Forelimb muscle (tissue), 1 donor: ENCODE measurements at regions not wholly inside any gene's neighbourhood (a gene's known extent, or its start where the extent isn't known, plus 50 kb on each side); places are given as distances from the start of the nearest gene placed in this dataset.

Experiments
- DNase-seq: peaks from one replicate; pipeline ENCODE4 v3.0.0-alpha.2; 2013; ENCODE audit warnings: low read depth

DNA sequence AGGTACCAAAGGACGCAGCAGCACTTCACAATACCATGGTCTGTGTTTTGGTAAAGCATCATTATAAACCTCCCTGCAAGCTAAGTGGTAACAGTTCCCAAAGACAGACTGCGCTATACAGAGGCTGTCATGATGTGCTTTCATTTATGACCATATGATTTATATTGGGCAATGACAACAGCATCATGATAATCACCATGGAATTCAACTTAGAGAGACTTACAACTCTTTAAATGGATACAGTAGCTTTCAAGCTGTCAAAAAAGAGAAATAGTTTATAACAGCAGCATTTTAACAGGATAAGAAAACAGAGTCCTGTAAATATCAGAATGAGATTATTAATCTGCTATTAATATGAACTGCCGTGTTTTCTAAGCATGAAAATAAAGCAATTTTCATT lies 341.7 kb downstream of the GPR37 start:
- DNase-seq, result no peak

GRCh38 chr7:124422081-124422480 lies 343.5 kb downstream of the GPR37 start:
- no peak for DNase-seq

DNA sequence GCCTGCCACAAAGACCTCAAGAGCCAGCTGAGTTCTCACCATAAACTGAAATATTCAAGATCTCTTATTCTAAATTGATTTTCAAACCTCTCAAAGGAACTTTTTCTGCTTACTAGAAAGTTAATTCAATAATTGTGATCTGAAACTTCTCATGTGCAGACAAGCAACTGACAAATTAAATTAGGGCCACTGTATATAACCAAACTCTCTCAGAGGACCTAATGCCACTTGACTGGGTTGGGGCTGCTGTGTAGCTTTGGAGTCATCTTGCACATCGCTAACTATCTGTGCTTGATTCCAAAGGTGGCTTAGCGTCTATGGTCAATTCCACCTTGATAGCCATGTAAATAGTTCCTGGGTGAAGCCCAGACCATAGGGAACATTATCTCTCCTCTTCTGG lies 345.2 kb downstream of the GPR37 start:
- DNase-seq, result no peak

DNA sequence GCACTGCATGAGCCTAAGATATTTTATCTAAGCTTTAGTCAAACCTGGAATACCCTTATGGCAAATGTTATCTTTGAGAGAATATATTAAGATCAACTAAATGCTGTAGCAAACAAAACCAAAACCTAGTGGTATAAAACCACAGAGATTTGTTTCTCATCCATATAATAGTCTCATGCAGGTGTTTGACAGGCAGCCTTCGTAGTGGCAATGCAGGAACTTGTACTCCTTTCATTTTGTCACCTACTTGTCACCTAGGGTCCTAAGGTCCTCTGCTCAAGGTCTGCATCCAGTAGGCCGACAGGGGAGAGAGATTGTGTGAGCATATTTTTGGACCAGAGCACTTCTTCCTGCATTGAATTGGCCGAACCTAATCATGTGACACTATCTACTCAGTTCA lies 352.6 kb downstream of the GPR37 start:
- no peak for DNase-seq

DNA sequence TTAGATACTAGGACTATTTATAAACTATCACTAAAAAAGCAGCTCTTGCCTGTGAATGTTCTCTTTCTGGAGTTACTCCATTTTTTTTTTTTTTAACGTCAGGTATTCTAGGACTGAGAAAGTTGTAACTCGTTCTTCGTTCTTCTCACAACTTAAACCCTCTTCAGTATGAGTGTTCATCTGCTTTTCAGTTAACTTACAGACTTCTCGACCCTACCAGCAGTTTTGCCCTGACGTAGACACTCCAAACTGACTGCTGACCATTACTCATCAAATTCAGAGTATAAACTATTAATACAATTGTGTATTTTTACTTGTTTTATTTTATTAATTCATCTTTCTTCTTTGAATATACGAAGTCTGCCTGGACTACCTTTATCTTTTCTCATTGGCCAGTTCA lies 353.1 kb downstream of the GPR37 start:
- no peak for DNase-seq

DNA sequence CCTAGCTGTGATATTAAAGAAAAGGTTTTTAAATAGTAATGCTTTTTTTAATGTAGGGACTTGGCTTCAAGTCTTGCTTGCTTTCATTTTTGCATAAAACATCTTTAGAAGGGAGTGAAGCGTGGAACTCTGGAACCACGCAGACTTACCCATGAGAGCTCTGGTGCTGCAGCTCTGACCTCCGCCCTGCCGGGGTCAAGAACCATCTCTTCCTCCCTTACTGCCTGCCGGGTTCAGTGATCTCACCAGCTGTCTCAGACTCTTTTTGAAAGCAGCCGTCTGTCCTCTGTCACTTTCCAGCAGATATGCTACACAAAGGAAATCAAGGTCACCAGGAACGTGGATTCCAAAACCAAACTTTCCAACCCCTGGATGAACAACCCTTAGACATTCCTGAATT lies 353.8 kb downstream of the GPR37 start:
- no peak for DNase-seq

DNA sequence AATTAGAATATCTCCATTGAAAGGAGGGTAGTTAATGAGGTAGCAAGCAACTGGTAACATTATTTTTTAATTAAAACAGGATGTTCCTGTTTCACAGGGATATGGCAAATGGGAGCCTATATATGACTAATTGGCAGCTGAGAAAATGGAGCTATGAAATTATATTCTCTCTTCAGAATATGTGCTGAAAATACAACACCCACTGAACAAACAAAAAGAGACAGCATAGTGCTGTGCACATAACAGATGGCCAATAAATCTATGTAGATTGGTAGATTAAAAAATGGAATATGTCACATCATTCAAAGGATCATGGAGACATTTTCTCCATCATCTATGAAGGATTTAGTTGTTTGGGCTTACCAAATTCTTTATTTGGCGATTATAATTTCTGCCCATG lies 362.0 kb downstream of the GPR37 start:
- DNase-seq, result no peak

DNA sequence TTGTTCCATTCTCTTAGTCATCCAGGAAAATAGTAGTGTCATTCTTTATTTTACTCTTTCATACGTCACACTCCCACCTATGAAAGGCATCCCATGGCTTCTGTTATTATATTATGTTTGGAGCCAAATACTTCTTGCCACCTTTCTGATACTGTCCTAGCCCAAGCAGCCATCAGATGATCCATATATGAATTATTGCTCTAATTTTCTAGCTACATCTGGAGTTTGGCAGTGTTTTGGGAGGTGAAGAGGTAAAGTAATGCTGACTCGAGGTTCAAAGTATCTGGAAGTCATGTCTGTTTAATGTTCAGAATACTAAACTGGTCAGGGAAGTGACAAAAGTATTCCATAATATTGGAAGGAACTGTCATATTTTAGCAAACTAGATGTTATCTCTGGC lies 362.5 kb downstream of the GPR37 start:
- DNase-seq, result no peak

GRCh38 chr7:124399941-124400340 lies 365.7 kb downstream of the GPR37 start:
- no peak for DNase-seq

DNA sequence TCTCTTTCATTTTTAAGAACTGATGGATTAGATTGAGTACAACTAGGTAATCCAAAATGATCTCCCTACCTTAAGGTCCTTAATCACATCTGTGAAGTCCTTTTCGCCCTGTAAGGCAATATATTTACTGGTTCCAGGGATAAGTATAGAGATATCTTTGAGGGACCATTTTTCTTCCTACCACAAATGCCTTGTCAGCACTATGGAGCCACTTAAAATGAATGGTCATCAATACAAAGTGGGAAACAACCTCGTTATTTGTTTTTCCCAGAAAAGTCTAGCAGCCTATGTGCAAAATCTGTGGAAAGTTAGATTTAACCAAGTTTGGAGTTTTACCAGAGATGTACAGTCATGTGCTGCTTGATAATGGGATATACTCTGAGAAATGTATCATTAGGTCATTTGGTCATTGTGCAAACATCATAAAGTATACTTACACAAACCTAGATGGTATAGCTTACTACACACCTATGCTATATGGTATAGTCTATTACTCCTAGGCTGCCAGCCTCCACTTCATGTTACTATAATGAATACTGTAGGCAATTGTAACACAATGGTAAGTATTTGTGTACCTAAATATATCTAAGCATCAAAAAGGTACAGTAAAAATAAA lies 366.2 kb upstream of the TMEM229A start:
- DNase-seq, result no peak

DNA sequence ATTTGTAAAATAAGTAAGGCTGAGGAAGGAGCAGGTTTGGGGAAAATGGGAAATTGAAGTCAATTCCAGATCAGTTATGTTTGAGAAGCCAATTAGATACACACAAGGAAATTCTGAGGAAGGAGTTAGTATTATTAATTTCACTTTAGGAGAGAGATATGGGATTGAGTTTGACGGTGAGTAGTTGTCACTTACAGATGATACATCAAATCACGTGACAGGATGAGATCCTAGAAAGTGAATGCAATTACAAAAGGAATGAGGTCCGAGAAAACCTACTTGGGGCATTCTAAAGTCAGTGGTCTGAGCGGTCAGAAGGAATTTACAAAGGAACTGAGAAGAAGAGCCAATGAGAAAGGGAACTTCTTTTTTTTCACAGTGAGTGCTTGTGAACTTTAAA lies 364.3 kb upstream of the TMEM229A start:
- no peak for DNase-seq

DNA sequence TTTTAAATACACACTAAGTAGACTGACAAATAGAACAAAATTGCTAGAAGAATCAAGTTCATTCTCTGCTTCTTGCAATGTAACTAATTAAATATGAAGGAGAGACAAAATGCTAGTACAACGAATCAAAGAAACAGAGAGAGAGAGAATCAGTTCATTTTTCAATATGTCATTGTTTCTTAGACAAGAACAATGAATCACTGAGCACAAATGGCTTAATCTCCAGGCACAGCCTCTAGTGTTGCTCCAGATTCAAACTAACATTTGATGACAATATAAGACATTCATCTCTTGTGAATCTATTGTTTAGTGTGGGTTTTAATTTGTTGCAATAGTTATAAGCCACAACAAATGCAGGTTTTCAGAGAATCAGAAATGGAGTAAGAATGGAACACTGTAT lies 357.4 kb upstream of the TMEM229A start:
- DNase-seq, result no peak

DNA sequence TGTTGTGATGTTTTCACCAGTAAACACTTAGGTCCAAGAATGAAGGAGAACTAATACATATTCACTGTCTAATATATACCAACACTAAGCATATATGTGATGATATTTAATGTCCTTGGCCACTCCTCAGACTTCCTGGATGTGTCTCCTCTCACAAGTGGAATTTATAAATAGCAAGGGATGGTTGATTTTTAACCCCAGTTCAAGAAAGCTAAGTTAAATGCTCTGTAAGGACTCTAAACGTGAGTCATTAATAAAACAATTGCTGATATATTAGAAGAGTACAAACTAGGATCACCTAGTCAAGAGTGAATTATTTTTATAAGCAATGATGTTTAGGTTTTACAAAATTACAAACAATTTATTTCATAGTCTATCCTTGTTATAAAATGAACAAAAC lies 355.9 kb upstream of the TMEM229A start:
- no peak for DNase-seq

DNA sequence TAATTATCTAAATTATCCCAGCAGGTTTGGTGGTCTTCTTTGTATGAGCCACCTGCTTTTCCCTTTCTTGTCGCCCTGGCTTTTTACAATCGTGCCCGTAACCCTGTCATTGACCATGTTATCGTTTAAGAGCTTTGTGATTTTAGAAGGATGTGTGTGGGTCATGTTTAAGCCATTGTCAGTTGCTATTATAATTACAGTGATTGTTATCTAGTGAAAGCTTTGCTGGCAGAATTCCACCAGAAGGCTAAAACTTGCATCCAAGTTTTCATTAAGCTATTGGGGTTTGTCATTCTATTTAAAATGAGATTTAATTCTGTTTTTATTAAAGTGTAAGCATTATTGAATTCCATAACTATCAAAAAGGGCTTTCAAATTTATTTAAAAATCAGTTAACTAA lies 354.2 kb upstream of the TMEM229A start:
- DNase-seq, result no peak

DNA sequence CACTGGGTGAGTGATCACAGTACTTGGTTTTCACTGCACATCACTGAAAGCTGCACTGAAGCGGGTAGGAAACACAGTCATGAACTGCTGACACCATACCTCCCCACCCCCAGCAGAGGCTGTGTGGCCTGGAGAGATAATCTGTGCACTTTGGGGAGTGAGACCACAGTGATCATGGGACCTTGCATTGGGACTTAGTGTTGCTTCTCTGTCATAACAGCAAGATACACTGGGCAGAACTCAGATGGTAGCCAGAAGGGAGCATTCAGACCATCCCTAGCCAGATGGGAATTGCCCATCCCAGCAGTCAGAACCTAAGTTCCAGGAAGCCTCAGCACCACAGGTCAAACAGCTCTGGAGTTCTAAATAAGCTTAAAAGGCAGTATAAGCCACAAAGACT lies 346.4 kb upstream of the TMEM229A start:
- no peak for DNase-seq

DNA sequence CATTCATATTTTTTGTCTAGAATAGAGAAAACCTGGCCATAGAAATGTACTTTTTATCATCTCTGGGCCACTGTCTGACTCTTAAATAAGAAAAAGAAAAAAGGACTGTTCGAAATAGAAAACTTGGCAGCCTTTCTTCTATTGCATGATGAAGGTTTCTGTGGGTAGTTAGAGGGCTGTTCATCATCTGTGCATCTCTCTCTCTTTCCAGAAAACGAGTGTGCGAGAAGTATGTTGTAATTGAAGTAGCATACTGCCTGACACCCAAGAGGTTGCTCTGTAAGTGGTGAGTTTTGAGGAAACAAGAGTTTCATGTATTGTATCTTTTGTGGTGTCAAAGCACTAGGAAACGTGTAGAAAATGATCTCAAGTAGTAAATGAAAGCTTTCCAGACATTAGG lies 343.2 kb upstream of the TMEM229A start:
- DNase-seq, result no peak

DNA sequence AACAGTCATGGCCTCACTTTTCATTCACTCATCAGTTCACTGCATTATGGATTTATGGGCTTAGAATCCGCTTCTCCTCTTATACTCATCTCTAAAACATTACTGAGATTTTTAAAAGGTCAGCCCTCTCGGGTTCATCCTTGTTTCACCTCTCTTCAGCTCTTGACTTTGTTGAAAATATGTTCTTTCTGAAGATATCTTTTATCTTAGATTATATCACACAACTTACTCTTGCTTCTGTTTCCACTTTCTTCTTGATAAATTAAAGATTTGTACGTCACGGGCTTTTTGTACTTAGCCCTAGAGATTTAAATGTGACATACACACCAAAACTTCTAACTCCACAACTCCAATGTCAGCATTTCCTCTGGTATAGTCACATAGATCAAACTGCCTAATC lies 342.5 kb upstream of the TMEM229A start:
- no peak for DNase-seq

GRCh38 chr7:124369310-124369709 lies 336.4 kb upstream of the TMEM229A start:
- no peak for DNase-seq

DNA sequence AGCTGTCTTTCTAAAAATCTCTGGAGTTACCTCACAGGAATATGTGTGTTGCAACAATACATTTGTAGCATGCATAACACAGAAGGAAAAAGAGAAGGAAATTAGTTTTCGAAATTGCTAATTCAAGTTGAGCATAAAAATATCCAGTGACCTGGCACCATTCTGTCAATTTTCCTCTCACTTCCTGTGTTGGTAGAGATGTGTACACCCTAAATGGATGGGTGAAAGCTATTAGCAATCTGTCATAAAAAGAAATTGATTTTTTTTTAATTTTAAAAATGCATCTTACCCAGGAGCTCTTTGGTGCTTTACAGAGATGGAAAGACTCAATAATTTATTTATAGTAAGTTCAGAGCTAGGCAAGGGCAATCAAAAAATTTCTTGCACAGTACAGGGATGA lies 333.3 kb upstream of the TMEM229A start:
- DNase-seq, result no peak

GRCh38 chr7:124364283-124364682 lies 331.4 kb upstream of the TMEM229A start:
- DNase-seq, result no peak

GRCh38 chr7:124354201-124354600 lies 321.3 kb upstream of the TMEM229A start:
- DNase-seq, result no peak

GRCh38 chr7:124351950-124352349 lies 319.1 kb upstream of the TMEM229A start:
- no peak for DNase-seq

GRCh38 chr7:124349443-124349842 lies 316.6 kb upstream of the TMEM229A start:
- no peak for DNase-seq

DNA sequence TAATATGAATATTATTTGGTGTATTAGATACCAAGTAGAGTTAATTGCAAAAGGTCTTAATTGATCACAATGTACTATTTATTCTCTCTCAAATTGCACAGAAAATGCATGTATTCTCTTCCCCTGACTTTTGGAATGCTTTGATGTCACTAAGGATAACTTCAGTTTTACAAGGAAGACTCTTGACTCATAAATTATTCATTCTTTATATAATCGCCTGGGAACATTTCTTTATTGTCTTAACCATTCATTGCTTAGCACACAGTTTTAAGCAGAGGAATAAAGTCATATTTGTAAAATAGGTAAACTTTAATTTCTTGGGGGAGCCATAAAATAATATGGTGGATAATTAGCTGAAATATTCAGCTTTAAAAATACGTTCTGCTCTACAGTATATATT lies 306.0 kb upstream of the TMEM229A start:
- no peak for DNase-seq
